HG02884 (cell line): ENCODE measurements at regions not wholly inside any gene's neighbourhood (a gene's known extent, or its start where the extent isn't known, plus 50 kb on each side); places are given as distances from the start of the nearest gene placed in this dataset.

Experiments
- ATAC-seq: cut with Tn5 transposase; IDR thresholded peaks from one replicate; pipeline ENCODE4 v1.9.1; 2021; ENCODE audit warnings: mild to moderate bottlenecking, moderate library complexity; ENCODE audit not compliant: unreplicated experiment

- no peak for ATAC-seq
These were observed 89.8 kb downstream of the ENGASE start for GRCh38 chr17:79164408-79164807.

DNA sequence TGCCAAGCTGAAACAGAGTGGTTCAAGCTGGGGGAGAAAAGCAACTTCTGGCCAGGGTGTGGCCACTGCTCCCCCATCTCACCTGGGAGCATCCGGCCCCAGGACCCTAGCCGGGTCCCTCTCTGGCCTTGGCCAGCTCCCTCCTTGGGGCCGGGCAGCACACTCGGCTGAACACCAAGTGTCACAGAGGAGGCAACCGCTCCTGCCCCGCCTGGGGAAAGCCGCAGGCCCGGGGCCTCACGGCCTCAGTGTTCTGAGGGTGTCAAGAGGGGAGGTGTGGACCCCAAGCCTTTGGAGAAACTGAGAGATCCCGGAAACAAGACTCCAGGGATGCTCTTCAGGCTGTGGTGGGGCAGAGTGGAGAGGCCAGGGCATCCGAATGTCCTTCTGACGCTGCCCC, 88.4 kb downstream of the ENGASE start:
- ATAC-seq: no peak

DNA sequence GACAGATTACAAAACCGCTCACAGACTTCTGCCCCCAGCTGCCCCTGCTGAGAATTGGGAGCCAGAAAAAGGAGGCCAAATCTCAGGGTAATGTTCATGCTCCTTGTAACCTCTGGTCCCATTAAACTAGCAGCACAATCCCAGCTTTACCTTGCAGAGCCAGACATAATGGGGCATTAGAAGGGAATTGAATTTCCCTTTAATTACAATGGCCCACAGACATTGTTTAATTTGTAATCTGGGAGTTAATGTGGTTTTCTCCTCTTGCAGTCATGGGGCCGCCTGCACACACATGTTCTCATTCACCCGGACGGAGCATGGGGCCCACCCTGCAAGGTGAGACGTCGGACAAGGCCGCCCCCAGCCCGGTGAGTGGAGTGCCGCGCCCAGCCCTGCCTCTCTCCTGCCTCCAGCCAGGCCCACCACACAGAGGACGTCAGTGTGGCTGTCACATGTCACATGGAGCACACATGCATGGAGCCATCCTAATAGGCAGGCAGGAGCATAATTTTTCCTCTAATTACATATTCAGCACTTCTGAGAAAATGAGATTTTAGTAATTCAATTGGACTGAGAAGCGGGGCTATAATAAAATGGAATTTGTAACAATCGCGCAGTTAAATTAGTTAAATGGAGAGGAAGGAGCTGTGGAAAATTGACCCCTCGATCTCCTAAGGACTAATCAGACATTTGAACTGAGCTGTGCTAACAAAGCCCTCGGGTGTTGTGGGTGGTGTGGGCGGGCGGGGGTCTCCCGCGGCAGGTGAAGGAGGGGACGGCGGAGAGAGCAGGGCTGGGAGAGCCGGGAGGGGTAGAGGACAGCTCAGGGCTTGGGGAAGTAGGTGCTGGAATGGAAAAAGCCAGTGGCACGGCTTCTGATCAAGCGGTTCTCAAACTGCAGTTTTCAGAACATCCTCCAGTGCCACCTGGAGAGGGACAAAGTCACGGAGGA, 87.7 kb downstream of the ENGASE start:
- ATAC-seq: no peak

DNA sequence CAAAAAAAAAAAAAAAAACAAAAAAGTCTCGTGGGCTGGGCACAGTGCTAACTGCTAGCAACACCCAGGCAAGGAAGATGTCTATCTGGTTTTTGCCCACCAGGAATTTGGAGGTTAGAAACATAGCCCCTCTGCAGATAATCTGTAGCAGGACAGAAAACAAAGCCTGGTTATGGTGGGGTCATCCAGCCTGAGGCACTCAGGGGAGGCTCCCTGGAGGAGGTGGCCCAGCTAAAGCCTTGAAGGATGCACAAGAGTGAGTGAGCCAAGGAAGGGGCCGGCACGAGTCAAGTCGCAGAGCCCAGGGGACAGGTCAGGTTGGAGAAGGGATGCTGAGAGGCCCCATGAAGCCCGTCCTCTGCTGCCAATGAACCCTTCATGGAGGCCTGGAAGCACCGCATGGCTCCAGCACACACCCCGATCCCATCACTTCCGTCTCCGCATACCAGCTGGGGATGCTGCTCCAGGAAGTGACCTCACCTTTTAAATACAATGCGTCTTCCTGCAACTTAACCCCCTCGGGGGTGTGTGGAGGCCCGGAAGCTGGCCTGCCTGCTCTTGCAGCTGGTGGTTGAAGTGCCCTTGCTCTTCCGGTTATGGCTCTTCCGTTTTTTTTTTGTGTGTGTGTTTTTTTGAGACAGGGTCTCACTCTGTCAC, 86.5 kb downstream of the ENGASE start:
- no peak for ATAC-seq

DNA sequence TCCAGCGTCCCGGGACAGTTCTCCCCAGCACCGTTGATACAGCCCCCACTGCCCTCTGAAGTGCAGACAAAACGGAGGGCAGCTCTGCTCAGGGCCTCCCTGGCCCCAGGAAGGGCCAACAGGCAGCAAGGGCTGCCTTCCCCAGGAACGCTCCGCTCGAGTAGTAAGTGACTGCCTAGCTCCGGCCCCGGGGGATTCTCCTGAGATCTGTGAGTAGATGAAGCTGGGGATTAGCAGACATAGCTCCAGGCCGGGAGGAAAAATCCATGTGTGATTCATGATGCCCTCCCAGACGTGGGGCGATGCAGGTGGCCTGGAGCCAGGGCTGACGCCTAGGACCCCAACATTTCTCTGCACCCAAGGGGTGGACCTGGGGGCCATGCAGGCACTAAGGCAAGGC, 85.3 kb downstream of the ENGASE start:
- no peak for ATAC-seq

- no peak for ATAC-seq
These were observed 84.8 kb downstream of the ENGASE start for GRCh38 chr17:79159471-79159870.

DNA sequence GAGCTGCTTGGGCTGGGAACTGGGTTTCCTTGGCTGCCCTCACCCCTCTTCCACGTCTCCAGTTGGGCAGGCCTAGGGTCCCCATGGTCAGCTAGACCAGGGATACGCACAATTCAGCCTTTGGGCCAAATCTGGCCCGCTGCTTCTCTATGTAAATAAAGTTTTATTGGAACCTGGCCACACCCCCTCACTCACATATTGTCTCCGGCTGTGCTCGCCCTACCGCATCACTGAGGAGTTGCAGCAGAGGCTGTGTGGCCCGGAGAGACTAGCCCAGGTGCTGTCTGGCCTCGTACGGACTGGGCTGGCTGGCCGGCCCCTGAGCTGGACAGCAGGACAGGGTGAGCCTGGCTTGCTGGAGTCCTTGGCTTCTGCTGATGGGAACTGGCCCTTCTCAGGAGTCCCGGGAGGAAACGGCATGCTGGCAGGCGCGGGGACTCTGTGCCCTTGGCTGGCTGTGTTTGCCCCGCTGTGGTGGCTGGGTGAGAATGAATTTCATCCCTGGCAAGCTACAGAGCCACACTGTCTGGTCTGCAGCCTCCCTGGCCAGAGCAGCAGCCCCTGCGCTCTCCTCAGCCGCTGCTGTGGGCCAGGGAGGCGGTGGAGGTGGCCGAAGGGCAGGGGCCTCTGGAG, 82.0 kb downstream of the ENGASE start:
- ATAC-seq: no peak

- ATAC-seq: no peak
These were observed 81.1 kb downstream of the ENGASE start for GRCh38 chr17:79155701-79156100.

DNA sequence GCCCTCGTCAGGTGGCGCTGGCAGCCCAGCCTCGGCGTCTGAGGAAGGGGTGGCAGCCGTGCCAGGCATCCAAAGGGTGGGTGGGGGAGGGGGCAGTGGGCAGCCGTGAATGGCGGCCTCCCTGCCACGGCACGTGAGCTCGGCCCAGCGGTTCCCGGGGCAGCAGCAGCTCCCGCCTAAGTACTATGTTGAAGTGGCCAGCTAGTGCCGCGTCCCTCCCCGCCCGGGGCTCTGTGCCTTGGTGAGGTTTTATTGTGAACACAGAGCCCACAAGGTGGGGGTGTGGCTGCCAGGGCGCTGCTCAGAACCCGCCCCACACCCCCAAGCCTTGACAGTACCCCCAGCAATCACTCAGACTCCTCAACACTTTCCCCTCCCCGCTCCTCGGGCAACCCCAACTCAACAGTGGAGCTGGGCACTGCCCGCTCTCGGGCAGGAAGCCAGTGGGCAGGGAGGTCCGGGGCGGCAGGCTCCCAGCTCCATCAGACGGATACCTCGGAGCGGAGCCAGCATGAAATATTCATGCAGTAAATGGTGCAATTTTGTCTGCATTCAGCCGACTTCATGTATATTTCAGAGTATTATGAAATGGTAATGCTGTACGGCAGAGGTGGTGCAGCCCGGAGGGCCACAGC, 80.4 kb downstream of the ENGASE start:
- no peak for ATAC-seq

- ATAC-seq: no peak
These were observed 79.8 kb downstream of the ENGASE start for GRCh38 chr17:79154446-79154845.

- ATAC-seq: no peak
These were observed 78.9 kb downstream of the ENGASE start for GRCh38 chr17:79153367-79154130.

DNA sequence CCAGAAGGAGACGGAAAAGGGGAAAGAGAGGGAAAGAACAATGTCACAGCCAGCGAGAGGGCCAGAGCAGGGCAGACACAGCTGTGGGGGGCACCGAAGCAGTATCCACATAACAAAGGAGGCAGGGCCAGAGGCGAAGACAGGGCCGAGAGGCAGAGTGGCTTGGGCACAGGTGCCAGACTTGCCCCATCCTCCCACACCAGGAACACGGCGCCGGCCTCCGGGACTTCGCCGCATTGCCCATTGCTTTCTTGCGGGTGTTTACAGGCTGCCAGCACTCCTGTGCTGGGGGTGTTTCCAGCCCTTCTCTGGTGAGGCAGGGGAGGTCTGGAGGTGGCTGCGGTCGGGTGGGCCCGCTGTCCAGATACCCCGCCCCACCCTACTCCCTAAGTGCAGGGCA, 78.0 kb downstream of the ENGASE start:
- no peak for ATAC-seq

- no peak for ATAC-seq
These were observed 77.5 kb downstream of the ENGASE start for GRCh38 chr17:79152110-79152509.

DNA sequence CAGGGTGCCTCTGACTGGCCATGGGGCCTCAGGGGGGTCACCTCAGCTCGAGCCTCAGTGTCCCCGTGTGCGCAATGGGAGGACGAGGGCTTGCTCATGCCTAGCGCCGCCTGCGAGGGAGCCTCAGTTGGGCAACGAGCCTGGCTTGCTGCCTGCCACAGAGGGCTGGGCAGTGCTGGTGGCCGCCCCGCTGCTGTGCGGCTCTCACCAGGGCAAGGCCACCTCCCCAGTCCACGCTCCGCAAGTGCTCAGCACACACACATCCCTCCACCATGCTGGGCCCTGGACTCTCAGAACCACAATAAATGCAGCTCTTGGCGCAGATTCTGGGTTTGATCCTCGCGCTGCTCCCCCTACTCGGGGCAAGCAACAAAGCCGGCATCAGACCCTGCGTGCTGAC, 76.2 kb downstream of the ENGASE start:
- ATAC-seq: no peak

- ATAC-seq: no peak
These were observed 75.6 kb downstream of the ENGASE start for GRCh38 chr17:79150035-79150733.

- no peak for ATAC-seq
These were observed 74.0 kb downstream of the ENGASE start for GRCh38 chr17:79148584-79148983.

- ATAC-seq: no peak
These were observed 73.3 kb downstream of the ENGASE start for GRCh38 chr17:79147746-79148506.

- ATAC-seq: no peak
These were observed 71.9 kb downstream of the ENGASE start for GRCh38 chr17:79146562-79146961.

- no peak for ATAC-seq
These were observed 70.9 kb downstream of the ENGASE start for GRCh38 chr17:79145548-79145947.
